CD4-positive, alpha-beta T cell (primary cell): ENCODE measurements at regions not wholly inside any gene's neighbourhood (a gene's known extent, or its start where the extent isn't known, plus 50 kb on each side); places are given as distances from the start of the nearest gene placed in this dataset.

Source experiments
- ATAC-seq: fragments of 200-7000 bp; cut with Tn5 transposase; one replicate; pipeline ENCODE4 v1.10.0; 2022; ENCODE audit warnings: mild to moderate bottlenecking; ENCODE audit not compliant: poor library complexity
- CTCF ChIA-PET: fragments of 350-600 bp; sonication (Branson Sonifier 250); formaldehyde crosslinking; loops from one replicate; lab custom pipeline; 2021; ENCODE audit warnings: antibody characterized with exemption, inconsistent platforms; lab: Charles Lee
- POLR2A ChIA-PET: fragments of 350-600 bp; sonication (Branson Sonifier 250); formaldehyde crosslinking; loops from one replicate; lab custom pipeline; 2021; ENCODE audit warnings: antibody characterized with exemption, inconsistent platforms; lab: Charles Lee
- DNase-seq, 14 experiments: peaks; one replicate each; pipeline ENCODE4 v3.0.0-alpha.2; 2013 to 2020; ENCODE audit warnings: mixed read lengths in 2 of 14
- H3K27ac ChIP-seq, 2 donors: one replicate each; pipeline versions ENCODE4 v1.5.1 to v1.7.0; 2013; ENCODE audit warnings: low read length in 2 of 2, low read depth in 1 of 2, mild to moderate bottlenecking in 1 of 2
- H3K27me3 ChIP-seq, 2 experiments: 1 replicate in 1 of 2; 2 replicates in 1 of 2; pipeline versions ENCODE4 v1.6.1 to v1.7.0; 2013; ENCODE audit warnings: low read length in 2 of 2, control low read depth in 1 of 2, mild to moderate bottlenecking in 1 of 2, moderate library complexity in 1 of 2; ENCODE audit not compliant: insufficient read depth in 2 of 2, control insufficient read depth in 1 of 2
- H3K36me3 ChIP-seq: one replicate; pipeline ENCODE4 v1.6.1; 2013; ENCODE audit warnings: low read length, control low read depth; ENCODE audit not compliant: insufficient read depth
- H3K4me1 ChIP-seq: one replicate; pipeline ENCODE4 v1.6.1; 2013; ENCODE audit warnings: low read length, control low read depth; ENCODE audit not compliant: insufficient read depth
- H3K4me3 ChIP-seq: one replicate; pipeline ENCODE4 v1.5.1; 2013; ENCODE audit warnings: mild to moderate bottlenecking, low read length, moderate library complexity
- H3K9me3 ChIP-seq, 2 experiments: 1 replicate in 1 of 2; 2 replicates in 1 of 2; pipeline versions ENCODE4 v1.6.1 to v1.7.0; 2013; ENCODE audit warnings: low read length in 2 of 2, mild to moderate bottlenecking in 2 of 2, control low read depth in 1 of 2, moderate library complexity in 1 of 2; ENCODE audit not compliant: control insufficient read depth in 1 of 2, insufficient read depth in 1 of 2
- H3K27ac Mint-ChIP-seq: one replicate; pipeline ENCODE4 v1.8.0; 2020; ENCODE audit warnings: mixed read lengths
- H3K27me3 Mint-ChIP-seq: one replicate; pipeline ENCODE4 v1.8.0; 2021; ENCODE audit warnings: mixed read lengths
- H3K36me3 Mint-ChIP-seq: one replicate; pipeline ENCODE4 v1.8.0; 2021; ENCODE audit warnings: low read depth, mixed read lengths
- H3K4me1 Mint-ChIP-seq: one replicate; pipeline ENCODE4 v1.8.0; 2021; ENCODE audit warnings: low read depth, mixed read lengths
- H3K4me3 Mint-ChIP-seq: one replicate; pipeline ENCODE4 v1.8.0; 2020; ENCODE audit warnings: mild to moderate bottlenecking, mixed read lengths
- H3K9me3 Mint-ChIP-seq: one replicate; pipeline ENCODE4 v1.8.0; 2020; ENCODE audit warnings: mixed read lengths
- CTCF ChIP-seq: fragments of 200-600 bp; IDR thresholded peaks from one replicate; pipeline ENCODE4 v1.8.0; 2022; ENCODE audit warnings: antibody characterized with exemption, mild to moderate bottlenecking
- intact Hi-C, 2 experiments: fragments of 100-400 bp; cut with DNase I in 1 of 2; cut with micrococcal nuclease in 1 of 2; formaldehyde crosslinking; loops; one replicate each; pipeline versions ENCODE4 v1.15.1 to v1.9.0; 2023 to 2025; cut with DNase I, micrococcal nuclease

- Mint-ChIP-seq H3K36me3 (no peaks in the 10 kb centered on the region), H3K27ac (no peak overlapping the region), H3K27me3 (no peaks in the 10 kb centered on the region), H3K9me3 (peaks cover 2% of the 10 kb centered on the region), H3K4me1 (no peaks in the 10 kb centered on the region), H3K4me3 (no peak overlapping the region)
- no peaks in the 10 kb centered on the region for H3K4me1 ChIP-seq
- DNase-seq, result no peak
- no peaks in the 10 kb centered on the region for H3K36me3 ChIP-seq
- no peak for TF ChIP-seq CTCF
- no peaks in the 10 kb centered on the region for H3K27me3 ChIP-seq
- H3K4me3 ChIP-seq, result no peak overlapping the region
- intact Hi-C loops, result no loop called here
- H3K9me3 ChIP-seq, result peaks cover 0 to 3% of the 10 kb centered on the region in 2 experiments
- no peak overlapping the region for H3K27ac ChIP-seq
- ChIA-PET POLR2A (no interaction called here), CTCF (no interaction called here)
- no peak for ATAC-seq
These were observed 373.6 kb upstream of the NDST3 start for GRCh38 chr4:117660668-117661067.

GRCh38 chr4:117661091-117662072 is 372.9 kb upstream of the NDST3 start:
- intact Hi-C loops, result no loop called here
- Histone ChIP-seq H3K4me1 (no peaks in the 10 kb centered on the region), H3K9me3 (peaks cover 0 to 3% of the 10 kb centered on the region in 2 experiments), H3K36me3 (no peaks in the 10 kb centered on the region), H3K27me3 (no peaks in the 10 kb centered on the region), H3K27ac (no peak overlapping the region), H3K4me3 (no peak overlapping the region)
- ChIA-PET POLR2A (no interaction called here), CTCF (no interaction called here)
- H3K9me3 Mint-ChIP-seq, result peaks cover 2% of the 10 kb centered on the region
- no peak overlapping the region for H3K4me3 Mint-ChIP-seq
- DNase-seq (no peak), ATAC-seq (no peak)
- no peak overlapping the region for H3K27ac Mint-ChIP-seq
- H3K36me3 Mint-ChIP-seq, result no peaks in the 10 kb centered on the region
- H3K4me1 Mint-ChIP-seq, result no peaks in the 10 kb centered on the region
- no peak for TF ChIP-seq CTCF
- H3K27me3 Mint-ChIP-seq, result no peaks in the 10 kb centered on the region

GRCh38 chr4:117664706-117665444 is 369.4 kb upstream of the NDST3 start:
- no peaks in the 10 kb centered on the region for H3K4me1 Mint-ChIP-seq
- intact Hi-C loops, result no loop called here
- H3K27me3 Mint-ChIP-seq, result no peaks in the 10 kb centered on the region
- Histone ChIP-seq H3K4me1 (no peaks in the 10 kb centered on the region), H3K9me3 (peaks cover 0 to 3% of the 10 kb centered on the region in 2 experiments), H3K36me3 (no peaks in the 10 kb centered on the region), H3K27ac (no peak overlapping the region), H3K27me3 (no peaks in the 10 kb centered on the region), H3K4me3 (no peak overlapping the region)
- no peak for TF ChIP-seq CTCF
- no peaks in the 10 kb centered on the region for H3K9me3 Mint-ChIP-seq
- ChIA-PET POLR2A (no interaction called here), CTCF (no interaction called here)
- no peaks in the 10 kb centered on the region for H3K36me3 Mint-ChIP-seq
- H3K4me3 Mint-ChIP-seq, result no peak overlapping the region
- ATAC-seq (no peak), DNase-seq (no peak)
- H3K27ac Mint-ChIP-seq, result no peak overlapping the region
